Inflammatory macrophage treated with lipopolysaccharide for 1 hour (primary cell): ENCODE measurements at regions not wholly inside any gene's neighbourhood (a gene's known extent, or its start where the extent isn't known, plus 50 kb on each side); places are given as distances from the start of the nearest gene placed in this dataset.

ENCODE experiments used
- DNase-seq, 2 donors: peaks; one replicate each; pipeline ENCODE4 v3.0.0-alpha.2; 2020 to 2022

GRCh38 chr2:173651891-173652290, 297.2 kb downstream of the CDCA7 start:
- DNase-seq: no peak

DNA sequence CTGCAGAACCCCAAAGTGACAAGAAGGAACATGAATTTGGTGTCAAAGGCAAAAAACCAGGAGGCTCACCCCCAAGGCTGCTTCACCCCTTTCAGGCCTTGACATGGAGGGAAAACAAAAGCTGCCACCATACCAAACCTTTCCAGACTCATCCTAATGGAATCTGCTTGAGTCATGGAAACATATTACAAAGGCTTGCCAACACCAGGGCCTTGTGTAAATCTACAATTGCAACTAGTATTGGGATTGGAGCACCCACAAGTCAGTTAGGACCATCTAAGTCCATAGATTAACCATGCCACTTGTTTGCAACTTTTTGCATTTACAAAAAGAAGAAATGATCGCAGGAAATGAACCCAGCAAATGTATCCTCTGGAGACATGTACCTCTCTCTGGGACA, 297.6 kb downstream of the CDCA7 start:
- no peak for DNase-seq

GRCh38 chr2:173652767-173653431, 298.2 kb downstream of the CDCA7 start:
- DNase-seq: no peak

DNA sequence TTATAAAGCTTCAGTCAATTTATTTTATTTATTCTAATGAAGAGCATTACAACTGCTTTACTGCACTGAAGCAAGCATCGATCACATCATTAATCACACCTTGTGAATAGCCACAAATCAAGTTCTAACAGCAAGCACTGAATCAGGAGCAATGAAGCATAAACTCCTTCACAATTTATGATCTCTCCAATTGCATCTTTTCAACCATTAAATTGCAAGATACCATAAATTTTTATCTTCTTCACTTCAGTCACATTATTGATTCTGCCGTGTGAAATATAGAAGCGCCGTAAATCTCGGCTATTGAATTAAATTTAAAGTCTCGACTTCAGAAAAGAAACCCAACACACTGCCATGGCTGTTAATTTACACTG, 298.7 kb downstream of the CDCA7 start:
- DNase-seq: no peak

- no peak for DNase-seq
Observed at GRCh38 chr2:173654161-173654895, 299.7 kb downstream of the CDCA7 start.

- no peak for DNase-seq
Observed at GRCh38 chr2:173654896-173655265, 300.2 kb downstream of the CDCA7 start.

DNA sequence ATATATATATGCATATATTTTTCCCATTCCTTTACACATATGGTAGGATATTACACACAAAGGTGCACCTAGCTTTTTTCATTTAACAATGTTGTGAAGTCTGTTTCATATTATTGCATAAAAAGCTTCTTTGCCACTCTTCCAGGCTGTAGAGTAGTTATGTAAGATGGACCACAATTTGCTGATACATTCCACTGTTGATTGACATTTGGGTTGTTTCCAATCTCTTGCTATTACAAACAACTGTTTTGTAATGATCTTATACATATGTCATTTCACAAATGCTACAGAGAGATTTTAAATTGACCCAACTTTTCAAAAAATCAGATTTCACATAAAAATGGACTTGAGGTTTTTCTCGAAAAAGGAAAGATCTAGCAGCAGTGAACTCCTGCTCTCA, 301.4 kb downstream of the CDCA7 start:
- DNase-seq: no peak

GRCh38 chr2:173657996-173658717, 303.5 kb downstream of the CDCA7 start:
- DNase-seq: no peak

DNA sequence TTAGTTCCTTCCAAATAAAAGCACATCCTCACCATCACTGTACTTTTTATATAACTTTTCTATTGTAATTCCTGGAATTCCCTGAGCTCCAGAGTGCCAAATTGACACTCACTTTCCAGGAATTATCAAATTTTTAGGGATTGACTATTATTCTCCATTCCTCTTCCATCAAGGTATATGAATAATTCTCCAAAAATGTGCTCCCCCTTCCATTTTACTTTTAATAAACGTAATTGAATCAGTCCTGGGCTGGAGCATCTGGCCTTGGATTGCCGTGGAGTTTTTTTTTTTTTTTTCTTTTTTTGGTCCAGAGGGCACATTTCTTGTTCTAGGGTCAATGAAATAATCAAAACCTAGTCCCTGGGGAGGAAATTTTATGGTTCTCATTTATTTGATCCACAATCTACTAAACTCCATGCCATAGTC, 304.3 kb downstream of the CDCA7 start:
- no peak for DNase-seq

DNA sequence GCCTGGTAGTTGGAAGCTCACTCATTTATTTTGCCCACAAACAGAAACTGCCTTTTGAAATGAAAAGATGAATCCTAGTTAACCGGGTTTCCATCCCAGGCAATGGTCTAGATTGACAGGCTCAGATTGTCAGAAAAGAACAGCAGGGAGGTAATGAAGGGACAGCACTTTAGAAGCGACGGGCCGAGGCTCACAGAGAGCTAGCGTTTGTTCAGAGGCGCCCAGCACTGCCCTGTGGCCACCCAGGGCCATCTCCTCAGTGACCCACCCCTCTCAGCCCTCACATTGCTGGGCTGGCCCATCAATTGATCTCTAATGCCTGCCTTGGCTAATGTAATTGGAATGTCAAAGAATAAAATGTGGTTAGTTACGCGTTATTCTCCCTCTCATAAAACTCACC, 304.8 kb downstream of the CDCA7 start:
- DNase-seq: no peak

DNA sequence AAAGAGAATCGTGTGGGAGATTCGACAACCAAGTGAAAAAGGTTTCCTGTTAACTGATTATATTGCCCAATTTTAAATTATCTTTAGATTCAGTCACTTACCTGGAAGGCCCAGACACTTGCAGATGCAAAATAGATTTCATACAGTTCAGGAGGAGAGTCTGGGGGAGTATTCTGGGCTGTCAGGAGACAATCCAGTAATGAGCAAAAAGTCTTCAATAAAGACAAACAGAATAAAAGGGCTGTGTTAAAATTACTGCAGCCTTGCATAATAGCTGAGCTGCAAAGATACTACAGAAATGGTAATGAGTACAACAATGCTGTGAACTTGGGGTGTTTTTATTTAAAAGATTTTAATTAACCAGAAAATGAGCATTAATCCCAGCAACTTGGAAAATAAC, 303.6 kb downstream of the SP3 start:
- DNase-seq: no peak

DNA sequence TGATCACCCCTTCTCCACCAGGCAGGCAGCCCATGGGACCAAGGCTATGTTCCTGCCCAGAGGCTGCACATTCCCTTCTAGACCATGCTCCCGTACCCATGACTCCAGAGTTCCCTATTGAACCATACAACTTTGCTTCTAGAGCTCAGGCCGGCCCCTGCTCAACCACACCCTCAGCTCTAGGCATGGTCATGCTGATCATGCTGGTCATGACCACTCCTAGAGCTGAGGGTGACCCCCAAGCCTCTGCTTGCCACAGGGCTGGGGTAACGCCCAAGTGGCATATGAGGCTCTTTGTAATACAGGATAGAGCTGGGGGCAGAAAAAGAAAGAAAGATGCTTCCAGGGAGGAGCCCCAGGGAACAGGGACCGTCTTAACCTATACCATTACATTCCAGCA, 301.8 kb downstream of the SP3 start:
- no peak for DNase-seq

- no peak for DNase-seq
Observed at GRCh38 chr2:173663835-173664512, 301.2 kb downstream of the SP3 start.

- no peak for DNase-seq
Observed at GRCh38 chr2:173664513-173664910, 300.7 kb downstream of the SP3 start.

GRCh38 chr2:173666171-173666888, 298.8 kb downstream of the SP3 start:
- DNase-seq: peak in 1 of 2 donors; percentile 23

GRCh38 chr2:173667014-173667413, 298.2 kb downstream of the SP3 start:
- DNase-seq: no peak

GRCh38 chr2:173667415-173667814, 297.8 kb downstream of the SP3 start:
- DNase-seq: no peak

DNA sequence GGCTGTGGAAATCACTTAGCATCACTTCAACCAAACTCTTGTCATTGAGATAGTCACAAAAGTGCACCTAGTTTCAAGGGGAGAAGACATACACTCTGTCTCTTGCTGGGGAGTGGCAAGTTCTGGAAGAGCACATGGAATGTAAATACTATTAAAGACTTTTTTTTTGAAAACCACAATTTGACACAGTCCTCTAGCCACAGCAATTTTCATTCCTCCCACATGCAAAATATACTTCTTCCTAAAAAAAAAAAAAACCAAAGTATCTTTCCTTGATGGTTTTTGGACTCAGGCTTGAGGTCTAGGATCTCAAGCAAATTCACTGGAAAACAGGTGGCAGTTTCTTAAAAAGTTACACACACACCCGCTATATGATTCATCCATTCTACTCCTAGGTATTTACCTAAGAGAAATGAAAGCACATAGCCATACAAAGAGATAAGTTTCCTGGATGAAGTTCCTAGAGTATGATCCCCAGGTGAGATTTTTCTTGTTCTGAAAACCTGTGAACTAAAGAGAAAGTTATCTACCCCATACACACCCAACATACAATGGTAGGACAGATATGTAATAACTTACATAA, 295.8 kb downstream of the SP3 start:
- DNase-seq: no peak

GRCh38 chr2:173669888-173670287, 295.3 kb downstream of the SP3 start:
- no peak for DNase-seq

DNA sequence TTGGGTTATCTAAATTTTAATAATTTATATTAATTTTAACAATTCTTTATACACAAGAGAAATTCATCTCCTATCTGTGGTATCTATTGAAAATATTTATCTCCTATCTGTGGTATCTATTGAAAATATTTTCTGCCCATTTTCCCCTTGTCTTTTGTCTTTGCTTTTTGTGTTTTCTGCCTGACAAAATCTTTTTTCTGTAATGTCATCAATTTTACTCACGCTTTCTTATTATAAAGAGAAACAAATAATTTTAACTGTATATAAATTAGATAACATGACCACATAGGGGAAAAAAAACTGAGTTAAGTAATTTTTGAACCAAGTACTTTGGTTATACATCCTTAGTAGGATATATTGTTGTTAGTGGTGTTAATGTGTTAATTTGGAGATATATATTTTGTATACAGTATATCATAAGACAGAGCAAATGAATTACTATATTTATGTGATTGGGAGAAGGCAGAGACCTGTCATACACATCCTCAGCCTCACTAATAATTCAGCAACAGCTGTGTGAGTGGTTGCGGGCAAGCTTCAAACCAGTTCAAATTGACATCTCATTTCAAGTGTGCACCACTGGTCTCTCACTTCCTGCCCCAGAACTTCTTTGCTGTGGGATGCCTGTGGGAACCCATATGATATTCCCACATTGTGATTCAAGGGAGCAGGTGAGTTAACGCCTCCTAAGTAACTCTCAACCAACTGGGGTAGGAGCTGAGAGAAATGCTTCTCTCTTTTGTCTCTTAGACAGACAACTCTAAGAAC, 292.4 kb downstream of the SP3 start:
- no peak for DNase-seq

- DNase-seq: no peak
Observed at GRCh38 chr2:173673640-173674039, 291.5 kb downstream of the SP3 start.

DNA sequence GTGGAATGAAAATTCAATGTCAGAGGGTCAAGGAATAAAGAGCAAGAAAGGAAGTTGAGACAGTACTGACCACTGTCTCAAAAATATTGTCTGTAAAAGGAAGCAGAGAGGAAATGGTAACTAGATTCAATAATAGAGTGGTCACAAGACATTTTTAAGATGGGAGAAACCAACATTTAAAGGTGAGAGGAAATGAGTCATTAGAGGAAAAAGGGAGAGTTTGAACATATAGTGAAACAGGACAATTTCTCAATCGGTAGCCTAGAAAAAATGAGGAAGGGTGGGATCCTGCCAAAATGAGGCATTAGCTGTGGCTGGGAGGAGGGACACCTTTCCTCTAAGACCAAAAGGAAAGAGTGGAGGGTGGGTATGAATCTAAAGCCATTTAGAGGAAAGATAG, 288.5 kb downstream of the SP3 start:
- no peak for DNase-seq
